Activated CD8-positive, alpha-beta memory T cell treated with anti-CD3 and anti-CD28 coated beads, Interleukin-2, amount 50 U/mL, for 24 hours (primary cell): ENCODE measurements at regions not wholly inside any gene's neighbourhood (a gene's known extent, or its start where the extent isn't known, plus 50 kb on each side); places are given as distances from the start of the nearest gene placed in this dataset.
"Not testable (repeated sequence)": the region's sequence is repeated elsewhere in the genome, so short reads cannot be mapped to it uniquely, and the experiment has no call there.

Source experiments
- DNase-seq: peaks from one replicate; pipeline ENCODE4 v3.0.0-alpha.2; 2020; ENCODE audit errors: extremely low read depth

GRCh38 chr9:115665519-115665918, 488.1 kb upstream of the PAPPA start:
- no peak for DNase-seq

DNA sequence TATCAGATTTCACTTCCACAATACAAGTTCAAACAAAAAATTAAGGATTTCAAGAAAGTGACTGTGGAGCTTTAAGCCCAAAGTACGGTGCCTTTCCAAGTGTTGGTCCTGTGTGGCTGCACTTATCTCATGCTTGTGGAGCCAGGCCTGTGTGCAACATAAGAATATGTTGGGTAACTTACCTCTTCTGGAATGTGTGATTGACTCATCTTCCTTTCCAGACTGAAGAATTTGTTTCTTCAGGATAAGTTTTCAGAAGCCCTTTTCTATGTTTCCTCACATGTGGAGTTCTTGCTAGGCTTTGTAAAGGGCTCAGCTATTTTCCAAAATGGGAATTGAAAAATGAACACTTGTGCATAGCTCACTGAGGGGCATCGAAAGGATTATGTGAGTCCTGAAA, 485.1 kb upstream of the PAPPA start:
- no peak for DNase-seq

DNA sequence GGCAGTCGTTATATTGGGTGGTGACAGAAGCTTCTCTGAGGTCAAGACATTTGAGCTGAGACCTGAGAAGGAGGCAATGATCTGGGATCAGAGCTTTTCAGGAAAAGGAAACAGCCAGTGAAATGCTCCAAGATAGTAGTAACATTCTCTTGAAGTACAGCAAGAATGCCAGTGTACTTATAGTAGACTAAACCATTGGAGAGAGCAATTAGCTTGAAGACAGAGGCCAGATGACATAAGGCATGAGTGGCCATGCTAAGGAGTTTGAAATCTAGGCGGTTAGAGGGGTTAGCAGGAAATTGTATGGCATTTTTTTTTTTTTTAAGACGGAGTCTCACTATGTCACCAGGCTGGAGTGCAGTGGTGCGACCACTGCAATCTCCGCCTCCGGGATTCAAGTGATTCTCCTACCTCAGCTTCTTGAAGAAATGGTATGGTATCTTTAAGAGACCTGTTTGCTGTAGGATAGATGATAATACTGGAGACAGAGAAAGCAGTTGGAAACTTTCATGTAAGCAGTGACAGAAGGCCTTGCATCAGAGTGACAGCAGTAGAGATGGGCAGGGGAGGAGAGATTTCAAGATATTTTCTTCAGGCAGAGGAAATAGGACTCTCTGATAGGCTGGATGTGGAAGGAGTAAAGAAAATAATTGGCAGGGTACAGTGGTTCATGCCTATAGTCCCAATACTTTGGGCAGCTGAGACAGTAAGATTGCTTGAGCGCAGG, 482.2 kb upstream of the PAPPA start:
- DNase-seq, result no peak

DNA sequence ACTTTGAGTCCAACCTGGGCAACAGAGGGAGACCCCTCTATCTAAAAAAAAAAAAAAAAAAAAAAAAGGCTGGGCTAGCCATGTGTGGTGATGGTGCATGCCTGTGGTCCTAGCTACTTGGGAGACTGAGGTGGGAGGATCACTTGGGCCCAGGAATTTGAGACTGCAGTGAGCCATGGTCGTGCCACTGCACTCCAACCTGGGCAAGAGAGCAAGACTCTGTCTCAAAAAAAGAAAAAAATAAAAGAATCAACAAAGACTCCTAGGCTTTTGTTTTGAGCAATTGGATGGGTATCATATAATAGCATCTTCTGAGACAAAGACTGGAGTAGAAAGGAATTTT, 481.7 kb upstream of the PAPPA start:
- DNase-seq, result no peak

- DNase-seq, result no peak
Measured at GRCh38 chr9:115672477-115673316, 480.9 kb upstream of the PAPPA start.

- DNase-seq, result no peak
Measured at GRCh38 chr9:115673599-115673998, 480.0 kb upstream of the PAPPA start.

GRCh38 chr9:115674091-115674490, 479.5 kb upstream of the PAPPA start:
- DNase-seq, result no peak

- DNase-seq, result no peak
Measured at GRCh38 chr9:115675834-115676233, 477.8 kb upstream of the PAPPA start.

GRCh38 chr9:115680231-115680630, 473.4 kb upstream of the PAPPA start:
- DNase-seq, result no peak

- no peak for DNase-seq
Measured at GRCh38 chr9:115681585-115681984, 472.0 kb upstream of the PAPPA start.

DNA sequence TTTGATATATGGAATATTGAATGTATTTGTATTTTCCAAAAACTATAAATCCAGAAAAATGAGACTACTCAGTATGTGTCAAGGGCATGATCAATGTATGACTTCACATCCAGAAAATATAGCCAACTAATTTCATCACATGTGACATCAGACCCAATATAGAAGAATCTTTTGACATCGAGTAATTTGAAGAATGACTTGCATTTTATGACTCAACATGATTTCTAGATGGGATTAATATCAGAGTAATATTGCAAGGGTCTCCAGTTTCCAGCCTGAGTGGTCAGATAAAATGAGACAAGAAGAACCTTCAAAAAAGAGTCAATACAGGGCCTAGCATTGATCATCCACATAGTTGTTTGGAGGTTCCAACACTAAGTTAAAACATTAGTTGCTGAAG, 467.5 kb upstream of the PAPPA start:
- no peak for DNase-seq

DNA sequence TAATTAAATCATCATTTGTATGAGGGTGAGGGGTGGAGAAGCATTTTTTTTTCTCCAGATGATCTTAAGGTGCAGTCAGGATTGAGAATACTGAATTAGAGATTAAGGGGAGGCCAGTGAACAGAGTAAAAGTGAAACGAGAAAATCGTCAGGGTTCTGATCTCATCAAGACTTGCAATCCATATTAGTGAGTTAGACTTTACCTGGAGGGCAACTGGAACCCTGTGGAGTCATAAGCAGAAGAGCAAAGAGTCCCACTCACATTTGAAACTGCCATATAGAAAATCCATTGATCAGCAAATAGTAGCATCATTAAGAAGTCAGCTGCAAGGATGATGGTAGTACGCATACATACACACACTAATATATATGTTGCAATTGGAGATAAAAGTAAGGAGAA, 466.2 kb upstream of the PAPPA start:
- DNase-seq, result no peak

- no peak for DNase-seq
Measured at GRCh38 chr9:115689331-115689730, 464.3 kb upstream of the PAPPA start.

DNA sequence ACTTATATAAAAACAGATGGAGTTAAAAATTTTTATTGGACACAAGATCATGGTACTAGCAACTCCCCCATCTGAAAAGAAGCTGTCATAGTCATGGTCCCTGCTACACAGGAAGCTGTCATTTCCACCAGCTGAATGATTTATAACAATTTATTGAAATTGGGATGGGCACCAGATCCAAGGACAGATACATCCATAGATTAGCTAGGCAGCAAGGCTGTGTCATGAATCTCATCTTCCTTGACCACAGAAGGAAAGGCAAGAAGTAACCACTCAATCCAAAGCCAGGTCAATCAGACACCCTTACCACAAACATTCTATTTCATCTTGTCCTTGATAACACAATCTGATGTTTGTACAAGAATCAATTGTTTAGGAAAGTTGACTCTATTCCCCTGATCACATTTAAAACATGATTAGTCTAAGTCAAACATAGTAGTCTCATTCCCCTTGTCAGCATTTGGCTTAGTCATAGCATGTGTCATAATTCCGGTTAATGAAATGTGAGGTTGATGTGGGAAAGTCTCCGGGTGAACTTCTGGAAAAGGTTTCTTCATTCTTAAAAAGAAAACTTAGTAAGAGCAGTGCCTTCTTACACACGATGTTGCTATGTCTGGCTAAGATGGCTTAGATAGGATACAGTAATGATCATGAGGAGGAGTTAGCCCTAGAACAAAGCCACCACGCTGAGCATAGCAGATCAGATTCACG, 462.6 kb upstream of the PAPPA start:
- DNase-seq, result no peak

GRCh38 chr9:115691693-115692092, 461.9 kb upstream of the PAPPA start:
- no peak for DNase-seq

DNA sequence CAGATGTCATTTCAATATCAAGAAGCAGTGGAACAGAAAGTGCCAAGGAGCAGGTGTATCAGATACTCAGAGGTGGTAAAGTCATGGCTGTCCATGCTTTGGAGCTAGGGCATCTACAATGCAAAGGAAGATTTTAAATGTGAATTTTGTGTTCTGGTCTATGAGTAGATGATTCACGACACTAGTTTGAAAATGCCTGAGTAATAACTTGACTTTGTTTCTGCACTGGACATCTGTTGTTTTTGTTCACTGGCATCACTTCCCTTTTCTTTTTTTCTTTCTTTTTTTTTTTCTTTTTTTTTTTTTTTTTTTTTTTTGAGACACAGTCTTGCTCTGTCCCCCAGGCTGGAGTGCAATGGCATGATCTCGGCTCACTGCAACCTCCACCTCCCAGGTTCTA, 460.7 kb upstream of the PAPPA start:
- DNase-seq, result not testable (repeated sequence)

GRCh38 chr9:115694014-115694413, 459.6 kb upstream of the PAPPA start:
- DNase-seq, result no peak

- no peak for DNase-seq
Measured at GRCh38 chr9:115694991-115695390, 458.6 kb upstream of the PAPPA start.

- DNase-seq, result no peak
Measured at GRCh38 chr9:115712981-115713380, 440.6 kb upstream of the PAPPA start.

- DNase-seq, result no peak
Measured at GRCh38 chr9:115715666-115716065, 437.9 kb upstream of the PAPPA start.

DNA sequence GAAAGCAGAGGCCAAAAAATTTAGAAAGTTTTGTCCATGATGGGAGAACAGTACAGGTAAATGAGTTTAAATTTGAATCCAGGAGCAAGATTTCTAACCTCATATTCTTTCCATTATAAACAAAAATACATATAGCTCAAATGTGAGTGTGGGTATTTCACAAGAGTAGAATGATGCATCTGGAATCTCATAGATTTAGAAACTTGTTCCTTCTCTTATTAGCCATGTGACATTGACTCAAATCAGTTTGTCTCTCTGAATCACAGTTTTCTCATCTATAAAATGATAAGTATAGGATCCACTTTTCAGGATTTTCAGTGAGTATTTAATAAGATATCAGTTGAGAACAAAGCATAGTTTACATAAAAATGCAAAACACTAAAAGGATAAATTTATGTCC, 436.3 kb upstream of the PAPPA start:
- no peak for DNase-seq

DNA sequence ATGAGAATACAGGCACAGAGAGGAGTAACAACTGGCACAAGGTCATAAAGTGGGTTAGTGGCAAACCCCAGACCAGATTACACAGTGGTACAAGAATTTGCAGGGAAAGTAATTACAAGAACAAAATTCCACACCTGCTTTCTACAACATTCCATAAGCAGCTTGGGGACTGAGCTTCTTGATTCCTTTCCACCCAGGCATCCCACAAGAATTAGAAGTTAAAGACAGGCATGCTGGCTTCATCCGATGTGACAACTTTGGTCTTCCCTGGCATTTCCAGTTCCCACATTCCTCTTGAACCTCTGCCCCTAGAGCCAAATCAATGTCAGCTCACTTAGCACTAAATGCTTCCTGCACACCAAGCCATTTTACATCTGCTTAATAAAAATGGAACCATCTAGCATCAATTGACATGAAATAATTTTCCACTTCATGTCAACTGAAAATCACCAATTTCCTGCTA, 435.8 kb upstream of the PAPPA start:
- no peak for DNase-seq

GRCh38 chr9:115730396-115730795, 423.2 kb upstream of the PAPPA start:
- no peak for DNase-seq
